Stimulated activated CD4-positive, alpha-beta T cell treated with anti-CD3 and anti-CD28 coated beads, Interleukin-1b, Interleukin-23, amount 100 ng/mL, for 24 hours (primary cell): ENCODE measurements at regions not wholly inside any gene's neighbourhood (a gene's known extent, or its start where the extent isn't known, plus 50 kb on each side); places are given as distances from the start of the nearest gene placed in this dataset.

Experiments used
- DNase-seq, 4 experiments: peaks; one replicate each; pipeline ENCODE4 v3.0.0-alpha.2; 2020; ENCODE audit warnings: low read depth in 4 of 4, low spot score in 1 of 4

GRCh38 chr9:68644831-68645230, 60.2 kb upstream of the PIP5K1B start:
- no peak for DNase-seq

- DNase-seq = no peak
Observed at GRCh38 chr9:68648164-68648563, 56.9 kb upstream of the PIP5K1B start.

- DNase-seq = no peak
Observed at GRCh38 chr9:68648971-68649370, 56.1 kb upstream of the PIP5K1B start.

GRCh38 chr9:68651280-68651893, 53.7 kb upstream of the PIP5K1B start:
- no peak for DNase-seq

GRCh38 chr9:68653141-68653595, 51.9 kb upstream of the PIP5K1B start:
- DNase-seq = peak in 1 of 4 experiments; percentile 29

- DNase-seq = no peak
Observed at GRCh38 chr9:68654075-68654474, 51.0 kb upstream of the PIP5K1B start.
